Spleen (tissue), 7 donors: ENCODE measurements at regions not wholly inside any gene's neighbourhood (a gene's known extent, or its start where the extent isn't known, plus 50 kb on each side); places are given as distances from the start of the nearest gene placed in this dataset.

ENCODE experiments used
- CTCF ChIP-seq, 11 experiments: fragments of 200-600 bp in 7 of 11; fragments of 450-650 bp in 4 of 11; sonication (generic) in 4 of 11; IDR thresholded peaks in 8 of 11; conservative IDR thresholded peaks in 3 of 11; 1 replicate in 7 of 11; 2 replicates in 4 of 11; pipeline versions ENCODE4 v1.4.0 to v1.8.0; 2016 to 2021; ENCODE audit warnings: antibody characterized with exemption in 11 of 11, inconsistent platforms in 4 of 11, mild to moderate bottlenecking in 1 of 11
- POLR2A ChIP-seq, 3 donors: fragments of 450-650 bp; IDR thresholded peaks; one replicate each; pipeline ENCODE4 v1.5.1; 2017; ENCODE audit warnings: antibody characterized with exemption in 3 of 3, mild to moderate bottlenecking in 1 of 3
- POLR2AphosphoS5 ChIP-seq, 3 donors: sonication (generic); formaldehyde crosslinking; IDR thresholded peaks; one replicate each; pipeline ENCODE4 v1.5.1; 2017; ENCODE audit warnings: antibody characterized with exemption in 3 of 3
- donor health status: DM: no; HTN: no; CAD: no; lungs with moderate emphysema.
- donor health status: DM: no; HTN: no; CAD: no.
- donor health status: DM: no; HTN: no; CAD: no.

- no peak for TF ChIP-seq POLR2A (IDR thresholded peaks at IDR 0.05)
- TF ChIP-seq CTCF (IDR thresholded peaks at IDR 0.05 in 8 of 11, conservative IDR thresholded peaks at IDR 0.05 in 3 of 11) = no peak
- TF ChIP-seq POLR2AphosphoS5 (IDR thresholded peaks at IDR 0.05) = no peak
Observed at GRCh38 chr1:178603926-178604325, 91.0 kb downstream of the TEX35 start.
